H1 (cell line): ENCODE measurements at regions not wholly inside any gene's neighbourhood (a gene's known extent, or its start where the extent isn't known, plus 50 kb on each side); places are given as distances from the start of the nearest gene placed in this dataset.

Experiments used
- CTCF ChIA-PET: fragments of 300-600 bp; sonication (Branson Sonifier 250); formaldehyde crosslinking; loops from one replicate; lab custom pipeline; 2021; ENCODE audit not compliant: partially characterized antibody; lab: Charles Lee
- POLR2A ChIA-PET: fragments of 300-600 bp; sonication (Branson Sonifier 250); formaldehyde crosslinking; loops from one replicate; lab custom pipeline; 2021; ENCODE audit warnings: inconsistent platforms; ENCODE audit not compliant: partially characterized antibody; lab: Charles Lee
- DNase-seq, 2 experiments: peaks; one replicate each; pipeline versions ENCODE4 v3.0.0 to v3.0.0-alpha.2; 2010 to 2022; ENCODE audit warnings: low spot score in 2 of 2, low read depth in 1 of 2, mixed read lengths in 1 of 2
- FAIRE-seq: peaks from 2 replicates; lab custom pipeline; 2011; peaks lifted over from hg19 to GRCh38; lab: Jason Lieb, UNC
- H2AFZ ChIP-seq: 2 replicates; pipeline ENCODE4 v1.8.1; 2012; ENCODE audit warnings: low read length, inconsistent platforms
- H2AK5ac ChIP-seq: 2 replicates; pipeline ENCODE4 v1.6.1; 2013; ENCODE audit warnings: low read depth, low read length
- H2BK120ac ChIP-seq: replicated peaks from 2 replicates; pipeline ENCODE3; 2013; ENCODE audit warnings: low read depth, low read length, inconsistent platforms
- H2BK12ac ChIP-seq: 2 replicates; pipeline ENCODE4 v1.6.1; 2013; ENCODE audit warnings: low read depth, low read length
- H2BK15ac ChIP-seq: 2 replicates; pipeline ENCODE4 v1.6.1; 2013; ENCODE audit warnings: low read length
- H2BK20ac ChIP-seq: 2 replicates; pipeline ENCODE4 v1.6.1; 2013; ENCODE audit warnings: low read length
- H2BK5ac ChIP-seq: 2 replicates; pipeline ENCODE4 v1.6.1; 2013; ENCODE audit warnings: low read depth, low read length
- H3K14ac ChIP-seq: 2 replicates; pipeline ENCODE4 v1.6.1; 2013; ENCODE audit warnings: inconsistent platforms; ENCODE audit not compliant: insufficient read length
- H3K18ac ChIP-seq: 2 replicates; pipeline ENCODE4 v1.6.1; 2013; ENCODE audit warnings: low read length; ENCODE audit errors: extremely low read depth
- H3K23ac ChIP-seq: 2 replicates; pipeline ENCODE4 v1.6.1; 2013; ENCODE audit warnings: inconsistent platforms; ENCODE audit not compliant: insufficient read length
- H3K23me2 ChIP-seq: 2 replicates; pipeline ENCODE4 v1.6.1; 2013; ENCODE audit warnings: low read depth, low read length
- H3K27ac ChIP-seq: 2 replicates; pipeline ENCODE4 v1.6.1; 2011; ENCODE audit warnings: low read depth, low read length, inconsistent platforms
- H3K27me3 ChIP-seq, 4 experiments: replicated peaks in 1 of 4; 1 replicate in 1 of 4; 2 replicates in 3 of 4; pipeline versions ENCODE4 v1.6.1 to v1.8.1; 2011 to 2013; ENCODE audit warnings: low read length in 3 of 4, mild to moderate bottlenecking in 3 of 4, inconsistent platforms in 2 of 4, mixed read lengths in 2 of 4, moderate library complexity in 1 of 4; ENCODE audit not compliant: control insufficient read depth in 3 of 4, insufficient read depth in 3 of 4; ENCODE audit errors: extremely low read depth in 1 of 4
- H3K36me3 ChIP-seq, 4 experiments: 2 replicates each; pipeline versions ENCODE4 v1.6.1 to v1.8.1; 2011 to 2013; ENCODE audit warnings: mild to moderate bottlenecking in 4 of 4, low read length in 3 of 4, moderate library complexity in 2 of 4, control low read depth in 1 of 4, inconsistent platforms in 1 of 4; ENCODE audit not compliant: insufficient read depth in 4 of 4, control insufficient read depth in 2 of 4
- H3K4ac ChIP-seq: replicated peaks from 2 replicates; pipeline ENCODE3; 2013; ENCODE audit warnings: low read length, low read depth, mixed read lengths, inconsistent platforms; ENCODE audit not compliant: insufficient read length
- H3K4me1 ChIP-seq, 4 experiments: replicated peaks in 1 of 4; 1 replicate in 1 of 4; 2 replicates in 3 of 4; pipeline versions ENCODE4 v1.6.1 to v1.8.1; 2011 to 2013; ENCODE audit warnings: low read length in 3 of 4, inconsistent platforms in 2 of 4, mixed read lengths in 1 of 4; ENCODE audit not compliant: insufficient read depth in 4 of 4, control insufficient read depth in 3 of 4
- H3K4me2 ChIP-seq, 2 experiments: 2 replicates each; pipeline versions ENCODE4 v1.6.1 to v1.8.1; 2011 to 2013; ENCODE audit warnings: low read depth in 2 of 2, low read length in 2 of 2, control low read depth in 1 of 2, inconsistent platforms in 1 of 2, mild to moderate bottlenecking in 1 of 2; ENCODE audit not compliant: insufficient read depth in 1 of 2
- H3K4me3 ChIP-seq, 4 experiments: fragments of 200-600, 300-600 bp in 1 of 4; sonication (generic), shearing (Covaris generic), sonication (Bioruptor Twin) in 1 of 4; 2 replicates each; pipeline versions ENCODE4 v1.5.1 to v1.8.1; 2011 to 2016; ENCODE audit warnings: low read length in 4 of 4, low read depth in 3 of 4, control low read depth in 2 of 4, inconsistent platforms in 2 of 4, mild to moderate bottlenecking in 2 of 4, mixed read lengths in 1 of 4, moderate library complexity in 1 of 4; ENCODE audit not compliant: insufficient read depth in 2 of 4; ENCODE audit errors: extremely low read depth in 1 of 4
- H3K56ac ChIP-seq: replicated peaks from 2 replicates; pipeline ENCODE3; 2013; ENCODE audit warnings: low read depth, mild to moderate bottlenecking, mixed read lengths, low read length, inconsistent platforms; ENCODE audit not compliant: insufficient read length
- H3K79me1 ChIP-seq: 2 replicates; pipeline ENCODE4 v1.6.1; 2013; ENCODE audit warnings: low read depth, low read length, control low read depth
- H3K79me2 ChIP-seq, 2 experiments: 2 replicates each; pipeline versions ENCODE4 v1.6.1 to v1.8.1; 2012 to 2013; ENCODE audit warnings: low read length in 2 of 2, mild to moderate bottlenecking in 2 of 2, inconsistent platforms in 1 of 2; ENCODE audit not compliant: insufficient read depth in 2 of 2, control insufficient read depth in 1 of 2
- H3K9ac ChIP-seq, 4 experiments: replicated peaks in 1 of 4; 1 replicate in 1 of 4; 2 replicates in 3 of 4; pipeline versions ENCODE4 v1.6.1 to v1.8.1; 2011 to 2013; ENCODE audit warnings: low read depth in 3 of 4, low read length in 3 of 4, control low read depth in 2 of 4, mild to moderate bottlenecking in 2 of 4, moderate library complexity in 2 of 4, inconsistent platforms in 1 of 4; ENCODE audit errors: extremely low read depth in 1 of 4
- H3K9me3 ChIP-seq, 2 experiments: 2 replicates each; pipeline versions ENCODE4 v1.6.1 to v1.8.1; 2012 to 2013; ENCODE audit warnings: mild to moderate bottlenecking in 2 of 2, moderate library complexity in 2 of 2, control low read depth in 1 of 2, inconsistent platforms in 1 of 2, low read depth in 1 of 2, low read length in 1 of 2, mixed read lengths in 1 of 2; ENCODE audit not compliant: insufficient read depth in 2 of 2
- H4K20me1 ChIP-seq, 2 experiments: replicated peaks in 1 of 2; 2 replicates each; pipeline versions ENCODE3 to v1.8.1; 2011 to 2013; ENCODE audit warnings: inconsistent platforms in 2 of 2, low read length in 2 of 2, mild to moderate bottlenecking in 1 of 2; ENCODE audit not compliant: insufficient read depth in 2 of 2, control insufficient read depth in 1 of 2
- H4K5ac ChIP-seq: 2 replicates; pipeline ENCODE4 v1.6.1; 2013; ENCODE audit warnings: low read length, low read depth, mixed read lengths, inconsistent platforms; ENCODE audit not compliant: insufficient read length
- H4K8ac ChIP-seq: 2 replicates; pipeline ENCODE4 v1.8.0; 2013; ENCODE audit warnings: mild to moderate bottlenecking, moderate library complexity, low read length, inconsistent platforms; ENCODE audit not compliant: insufficient read depth; ENCODE audit errors: extremely low read depth
- H4K91ac ChIP-seq: replicated peaks from 2 replicates; pipeline ENCODE3; 2013; ENCODE audit warnings: low read length, mixed read lengths, inconsistent platforms; ENCODE audit not compliant: insufficient read length
- BACH1 ChIP-seq: IDR thresholded peaks from 2 replicates; pipeline ENCODE4 v1.6.1; 2012; ENCODE audit warnings: low read length, improper control_type of control experiment
- BRCA1 ChIP-seq: IDR thresholded peaks from 2 replicates; pipeline ENCODE4 v1.6.1; 2012; ENCODE audit warnings: low read depth, low read length, improper control_type of control experiment
- FOSL1 ChIP-seq: IDR thresholded peaks from 2 replicates; pipeline ENCODE4 v1.6.1; 2011; ENCODE audit warnings: mild to moderate bottlenecking, low read depth, low read length, moderate library complexity; ENCODE audit not compliant: insufficient read depth
- RBBP5 ChIP-seq: IDR thresholded peaks from 2 replicates; pipeline ENCODE4 v1.7.1; 2012; ENCODE audit warnings: low read depth, mild to moderate bottlenecking, inconsistent platforms, low read length, moderate library complexity, borderline replicate concordance
- SIRT6 ChIP-seq: IDR thresholded peaks from one replicate; pipeline ENCODE4 v1.7.1; 2012; ENCODE audit warnings: low read length, inconsistent platforms
- TBP ChIP-seq: IDR thresholded peaks from 2 replicates; pipeline ENCODE4 v1.6.1; 2011; ENCODE audit warnings: low read depth, low read length, improper control_type of control experiment
- WGBS, 2 experiments: shearing (Covaris generic) in 1 of 2; methylation state at CpG; one replicate each; pipeline versions ENCODE4 v1.1.6 to v1.1.7; 2013 to 2015; ENCODE audit warnings: low lambda C conversion rate in 2 of 2, mixed read lengths in 2 of 2, inconsistent platforms in 1 of 2, low coverage in 1 of 2, missing lambda C conversion rate in 1 of 2; ENCODE audit not compliant: insufficient replicate concordance in 2 of 2, insufficient coverage in 1 of 2, insufficient read length in 1 of 2; ENCODE audit errors: extremely low coverage in 1 of 2, missing lambda C conversion rate in 1 of 2; 5-methylcytosine and 5-hydroxymethylcytosine counted together

DNA sequence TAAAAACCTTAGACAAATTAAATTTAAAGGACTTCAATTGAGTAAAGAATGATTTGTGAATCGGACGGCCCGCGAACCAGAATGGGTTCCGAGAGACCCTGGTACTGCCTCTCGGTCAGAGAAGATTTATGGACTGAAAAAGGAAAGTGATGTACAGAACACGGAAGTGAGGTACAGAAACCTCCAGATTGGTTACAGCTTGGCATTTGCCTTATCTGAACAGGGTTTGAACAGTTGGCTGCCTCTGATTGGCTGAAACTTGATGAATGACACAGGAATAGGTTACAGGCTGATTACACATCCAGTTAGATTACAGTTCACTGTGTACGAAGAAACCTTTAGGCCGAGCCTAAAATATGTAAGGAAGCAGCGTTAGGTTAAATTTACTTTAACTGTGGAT is 156.5 kb upstream of the EGFLAM start:
- H3K9ac ChIP-seq = no peak overlapping the region
- no peak overlapping the region for H2BK20ac ChIP-seq
- no peaks in the 10 kb centered on the region for H3K79me1 ChIP-seq
- no peak overlapping the region for H4K5ac ChIP-seq
- ChIA-PET POLR2A (no interaction called here), CTCF (no interaction called here)
- no peak overlapping the region for H3K14ac ChIP-seq
- H2AK5ac ChIP-seq = no peak overlapping the region
- no peak overlapping the region for H2AFZ ChIP-seq
- no peak overlapping the region for H3K4me2 ChIP-seq
- no peak overlapping the region for H3K27ac ChIP-seq
- WGBS, 2 experiments = 96% methylated on average over 10 of the region's 10 CpGs; no CpG with 5 or more reads in 1 of the 2 experiments
- H2BK120ac ChIP-seq = no peak overlapping the region
- no peak overlapping the region for H3K18ac ChIP-seq
- H4K20me1 ChIP-seq = no peaks in the 10 kb centered on the region
- no peak overlapping the region for H3K4ac ChIP-seq
- H3K36me3 ChIP-seq = no peaks in the 10 kb centered on the region
- H3K4me1 ChIP-seq = peaks cover 1 to 11% (median 8%) of the 10 kb centered on the region in 4 experiments; a peak in 3 of 7 replicates
- H2BK12ac ChIP-seq = no peak overlapping the region
- H4K8ac ChIP-seq = no peak overlapping the region
- no peak overlapping the region for H3K56ac ChIP-seq
- peaks cover 2% of the 10 kb centered on the region; the same call in 1 of the 2 replicates for H3K23me2 ChIP-seq
- no peak for DNase-seq
- no peak overlapping the region for H3K23ac ChIP-seq
- no peak for FAIRE-seq
- no peak overlapping the region for H2BK15ac ChIP-seq
- no peaks in the 10 kb centered on the region for H3K9me3 ChIP-seq
- H4K91ac ChIP-seq = no peak overlapping the region
- no peak overlapping the region for H2BK5ac ChIP-seq
- H3K4me3 ChIP-seq = no peak overlapping the region
- H3K27me3 ChIP-seq = peaks cover 0 to 2% (median under 1%) of the 10 kb centered on the region in 4 experiments; a peak in 2 of 7 replicates
- H3K79me2 ChIP-seq = no peaks in the 10 kb centered on the region
- no peak for TF ChIP-seq BACH1
- TF ChIP-seq SIRT6 = no peak
- no peak for TF ChIP-seq TBP
- no peak for TF ChIP-seq FOSL1
- TF ChIP-seq BRCA1 = no peak
- TF ChIP-seq RBBP5 = no peak
